ENCODE measurements at regions not wholly inside any gene's neighbourhood (a gene's known extent, or its start where the extent isn't known, plus 50 kb on each side); places are given as distances from the start of the nearest gene placed in this dataset.

GRCh38 chr15:39205506-39206371, 375.1 kb upstream of the THBS1 start:
- TF ChIP-seq, protein P1, sequence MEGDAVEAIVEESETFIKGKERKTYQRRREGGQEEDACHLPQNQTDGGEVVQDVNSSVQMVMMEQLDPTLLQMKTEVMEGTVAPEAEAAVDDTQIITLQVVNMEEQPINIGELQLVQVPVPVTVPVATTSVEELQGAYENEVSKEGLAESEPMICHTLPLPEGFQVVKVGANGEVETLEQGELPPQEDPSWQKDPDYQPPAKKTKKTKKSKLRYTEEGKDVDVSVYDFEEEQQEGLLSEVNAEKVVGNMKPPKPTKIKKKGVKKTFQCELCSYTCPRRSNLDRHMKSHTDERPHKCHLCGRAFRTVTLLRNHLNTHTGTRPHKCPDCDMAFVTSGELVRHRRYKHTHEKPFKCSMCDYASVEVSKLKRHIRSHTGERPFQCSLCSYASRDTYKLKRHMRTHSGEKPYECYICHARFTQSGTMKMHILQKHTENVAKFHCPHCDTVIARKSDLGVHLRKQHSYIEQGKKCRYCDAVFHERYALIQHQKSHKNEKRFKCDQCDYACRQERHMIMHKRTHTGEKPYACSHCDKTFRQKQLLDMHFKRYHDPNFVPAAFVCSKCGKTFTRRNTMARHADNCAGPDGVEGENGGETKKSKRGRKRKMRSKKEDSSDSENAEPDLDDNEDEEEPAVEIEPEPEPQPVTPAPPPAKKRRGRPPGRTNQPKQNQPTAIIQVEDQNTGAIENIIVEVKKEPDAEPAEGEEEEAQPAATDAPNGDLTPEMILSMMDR (IDR thresholded peaks at IDR 0.05) = no peak
- TF ChIP-seq POLR2A (IDR thresholded peaks at IDR 0.05) = no peak
